NOMO-1 treated with dmso at 0.1 percent for 144 hours (cell line): ENCODE measurements at regions not wholly inside any gene's neighbourhood (a gene's known extent, or its start where the extent isn't known, plus 50 kb on each side); places are given as distances from the start of the nearest gene placed in this dataset.
A peak's percentile ranks its signal among the peaks of the same experiment; 100 is the strongest.
"Not testable (repeated sequence)": the region's sequence is repeated elsewhere in the genome, so short reads cannot be mapped to it uniquely, and the experiment has no call there.

Experiments used
- DNase-seq: peaks from one replicate; lab custom pipeline; 2025; ENCODE audit not compliant: unreplicated experiment; lab: John Stamatoyannopoulos, UW

DNA sequence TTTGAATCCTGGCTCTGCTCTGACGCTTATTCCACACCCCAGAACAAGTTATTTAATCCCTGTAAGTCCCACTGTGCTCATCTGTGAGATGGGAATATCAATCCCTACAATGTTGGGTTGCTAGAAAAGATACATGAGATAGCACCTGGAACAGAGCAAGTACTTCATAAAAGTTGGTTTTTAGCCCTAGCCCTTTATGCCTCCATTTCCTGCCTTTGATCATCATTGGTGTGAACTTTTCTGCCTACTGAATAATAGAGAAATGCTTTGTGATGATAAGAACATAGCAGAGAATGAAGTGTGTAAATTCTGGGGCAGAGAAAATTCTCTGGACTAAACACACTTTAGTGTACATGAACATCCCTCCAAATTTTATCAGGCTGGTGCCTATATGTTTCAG, 90.3 kb upstream of the RANBP6 start:
- no peak for DNase-seq

- not testable (repeated sequence) for DNase-seq
These were observed 89.0 kb upstream of the RANBP6 start for GRCh38 chr9:6104406-6104805.

DNA sequence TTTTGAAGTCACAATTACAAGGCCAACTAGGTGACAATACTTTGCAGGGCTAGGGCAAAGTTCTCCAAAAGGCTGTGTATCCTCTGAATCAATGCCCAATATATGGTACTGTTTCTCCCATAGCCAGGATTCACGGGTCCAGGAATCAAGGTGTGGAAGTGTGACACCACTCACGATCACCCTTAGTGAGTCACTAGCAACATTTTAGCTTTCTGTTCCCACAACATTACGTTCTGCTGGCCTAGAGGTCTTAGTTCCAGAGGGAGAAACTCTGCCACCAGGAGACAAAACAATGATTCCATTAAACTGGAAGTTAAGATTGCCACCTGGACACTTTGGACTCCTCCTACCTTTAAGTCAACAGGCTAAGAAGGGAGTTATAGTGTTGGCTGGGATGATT, 88.5 kb upstream of the RANBP6 start:
- DNase-seq: not testable (repeated sequence)

DNA sequence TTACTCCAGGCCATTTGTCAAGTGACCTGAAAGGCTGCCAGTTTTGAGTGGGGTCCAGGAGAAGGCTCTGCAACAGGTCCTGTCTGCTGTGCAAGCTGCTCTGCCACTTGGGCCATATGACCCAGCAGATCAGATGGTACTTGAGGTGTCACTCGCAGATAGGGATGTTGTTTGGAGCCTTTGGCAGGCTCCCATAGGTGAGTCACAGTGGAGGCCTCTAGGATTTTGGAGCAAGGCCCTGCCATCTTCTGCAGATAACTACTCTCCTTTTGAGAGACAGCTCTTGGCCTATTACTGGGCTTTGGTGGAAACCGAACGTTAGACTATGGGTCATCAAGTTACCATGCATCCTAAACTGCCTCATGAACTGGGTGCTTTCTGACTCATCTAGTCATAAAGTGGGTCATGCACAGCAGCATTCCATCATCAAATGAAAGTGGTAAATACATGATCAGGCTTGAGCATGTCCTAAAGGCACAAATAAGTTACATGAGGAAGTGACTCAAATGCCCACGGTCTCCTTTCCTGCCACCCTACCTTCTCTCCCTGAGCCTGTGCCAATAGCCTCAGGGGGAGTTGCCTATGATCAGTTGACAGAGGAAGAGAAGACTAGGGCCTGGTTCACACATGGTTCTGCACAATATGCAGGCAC, 87.0 kb upstream of the RANBP6 start:
- not testable (repeated sequence) for DNase-seq

DNA sequence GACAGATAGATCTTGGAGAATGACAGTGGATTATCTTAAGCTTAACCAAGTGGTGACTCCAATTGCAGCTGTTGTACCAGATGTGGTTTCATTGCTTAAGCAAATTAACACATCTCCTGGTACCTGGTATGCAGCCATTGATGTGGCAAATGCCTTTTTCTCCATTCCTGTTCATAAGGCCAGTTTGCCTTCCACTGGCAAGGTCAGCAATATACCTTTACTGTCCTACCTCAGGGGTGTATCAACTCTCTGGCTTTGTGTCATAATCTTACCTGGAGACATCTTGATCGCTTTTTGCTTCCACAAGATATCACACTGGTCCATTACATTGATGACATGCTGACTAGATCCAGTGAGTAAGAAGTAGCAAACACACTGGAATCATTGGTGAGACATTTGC, 86.3 kb upstream of the RANBP6 start:
- not testable (repeated sequence) for DNase-seq

- not testable (repeated sequence) for DNase-seq
These were observed 83.9 kb upstream of the RANBP6 start for GRCh38 chr9:6099346-6099745.

- no peak for DNase-seq
These were observed 83.0 kb upstream of the RANBP6 start for GRCh38 chr9:6098431-6098830.

- DNase-seq: no peak
These were observed 81.4 kb upstream of the RANBP6 start for GRCh38 chr9:6096821-6097220.

GRCh38 chr9:6090277-6091210, 75.1 kb upstream of the RANBP6 start:
- no peak for DNase-seq

DNA sequence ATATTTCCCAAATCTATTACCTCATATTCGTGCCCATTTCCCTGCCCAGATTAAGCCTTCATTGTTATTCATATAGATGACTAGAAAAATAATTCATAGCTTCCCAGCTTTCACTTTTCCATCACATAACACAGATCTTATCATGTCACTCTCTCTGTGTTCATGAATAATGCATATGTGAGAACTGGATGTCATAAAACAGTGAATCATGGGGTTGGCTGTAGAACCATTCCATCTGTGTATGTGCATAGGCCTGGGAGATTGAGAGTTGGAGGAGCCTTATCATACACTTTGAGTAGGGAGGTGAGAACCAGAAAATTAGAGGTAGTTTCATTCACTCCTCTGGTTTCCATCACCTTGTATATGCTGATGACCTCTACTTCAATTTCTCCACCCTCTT, 73.9 kb upstream of the RANBP6 start:
- no peak for DNase-seq

- no peak for DNase-seq
These were observed 70.7 kb upstream of the RANBP6 start for GRCh38 chr9:6086006-6086655.

GRCh38 chr9:6080154-6080716, 64.8 kb upstream of the RANBP6 start:
- peak; percentile 66 for DNase-seq

DNA sequence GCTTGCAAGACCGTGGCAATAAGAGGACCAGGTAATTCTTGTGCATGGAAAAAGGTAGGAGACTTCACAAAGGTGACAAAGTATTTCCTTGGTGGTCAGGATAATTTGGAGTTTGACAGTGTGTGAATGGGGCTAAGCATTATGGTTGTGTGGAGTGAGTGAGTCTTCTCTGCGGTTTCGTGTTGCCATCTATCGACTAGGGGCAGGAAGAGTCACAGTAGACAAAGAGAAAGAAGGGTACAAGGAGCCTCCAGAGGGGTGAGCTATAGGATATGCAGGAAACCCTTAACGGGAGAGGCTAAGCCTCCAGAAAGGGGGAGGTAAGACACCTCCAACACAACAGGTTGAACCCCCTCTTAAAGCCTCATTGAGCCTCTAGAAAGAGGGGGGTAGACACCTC, 64.0 kb upstream of the RANBP6 start:
- DNase-seq: no peak

DNA sequence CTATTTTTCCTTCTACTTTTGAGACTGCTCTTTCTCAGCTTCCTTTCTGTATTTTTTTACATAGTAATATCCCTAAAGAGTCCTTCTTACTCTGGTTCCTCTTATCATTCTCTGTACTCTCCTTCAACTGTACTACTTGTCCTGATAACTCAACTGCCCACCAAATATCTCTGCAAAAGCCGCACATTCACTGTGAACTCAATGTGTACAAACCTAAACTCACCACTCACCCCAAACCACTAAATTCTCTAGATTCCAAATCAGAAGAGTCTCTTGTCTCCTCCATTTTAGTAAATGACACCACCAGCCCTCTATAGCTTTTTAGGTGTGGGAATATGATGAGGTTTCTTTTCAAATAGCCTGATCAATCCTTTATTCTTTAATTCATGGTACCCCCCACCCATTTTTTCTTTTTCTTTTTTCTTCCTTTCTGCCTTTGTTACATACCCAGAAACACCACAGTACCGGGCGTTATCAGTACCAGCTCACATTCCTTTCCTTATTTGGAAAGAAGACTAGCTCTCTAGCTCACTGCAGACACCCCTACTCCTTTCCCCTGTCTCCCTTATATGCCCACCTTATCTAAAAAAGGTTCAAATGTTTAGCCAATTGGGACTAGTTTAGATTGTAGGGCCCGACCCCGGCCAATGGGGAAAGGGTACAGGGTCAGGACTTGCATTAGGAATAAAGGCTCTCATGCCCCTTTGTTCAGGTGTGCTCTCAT, 63.1 kb upstream of the RANBP6 start:
- no peak for DNase-seq

DNA sequence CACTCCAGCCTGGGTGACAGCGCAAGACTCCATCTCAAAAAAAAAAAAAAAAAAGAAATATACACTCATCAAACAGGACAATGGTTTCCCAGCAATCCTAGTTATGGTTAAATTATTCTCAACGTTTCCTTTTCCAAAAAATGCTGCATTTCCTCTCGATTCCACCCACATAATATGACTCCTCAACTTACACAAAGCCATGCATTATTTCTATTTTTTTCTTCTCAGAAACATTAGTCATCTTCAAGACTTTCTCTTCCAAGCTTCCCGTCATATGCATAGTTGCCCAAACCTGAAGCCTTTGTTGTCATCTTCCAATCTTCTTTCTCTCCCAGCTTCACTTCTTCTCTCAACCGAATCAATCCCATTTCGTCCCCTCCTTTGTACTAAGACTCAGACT, 61.4 kb upstream of the RANBP6 start:
- DNase-seq: no peak

- no peak for DNase-seq
These were observed 58.3 kb upstream of the RANBP6 start for GRCh38 chr9:6073731-6074130.

DNA sequence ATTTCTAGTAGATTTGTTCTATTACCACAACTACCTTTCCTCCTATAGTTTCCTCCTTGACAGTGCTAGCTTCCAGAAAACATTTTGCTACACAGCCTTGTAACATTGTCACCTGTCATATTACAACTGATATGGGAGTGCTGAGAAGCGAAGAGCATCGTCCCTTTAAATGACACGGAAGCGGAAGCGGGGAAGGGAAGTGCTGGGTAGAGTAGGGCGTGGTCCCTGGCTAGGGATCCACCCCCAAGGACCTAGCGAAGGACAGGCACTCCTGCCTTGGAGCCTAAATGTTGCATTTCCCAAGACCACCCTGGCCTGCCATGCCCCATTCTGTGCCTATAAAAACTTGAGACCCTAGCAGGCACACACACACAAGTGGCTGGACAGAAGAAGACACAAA, 57.4 kb upstream of the RANBP6 start:
- DNase-seq: no peak

GRCh38 chr9:6072453-6072852, 57.0 kb upstream of the RANBP6 start:
- no peak for DNase-seq

- DNase-seq: peak; percentile 3
These were observed 53.6 kb upstream of the RANBP6 start for GRCh38 chr9:6068983-6069382.

- DNase-seq: no peak
These were observed 52.0 kb upstream of the RANBP6 start for GRCh38 chr9:6067426-6067825.
